ENCODE measurements at regions not wholly inside any gene's neighbourhood (a gene's known extent, or its start where the extent isn't known, plus 50 kb on each side); places are given as distances from the start of the nearest gene placed in this dataset.

DNA sequence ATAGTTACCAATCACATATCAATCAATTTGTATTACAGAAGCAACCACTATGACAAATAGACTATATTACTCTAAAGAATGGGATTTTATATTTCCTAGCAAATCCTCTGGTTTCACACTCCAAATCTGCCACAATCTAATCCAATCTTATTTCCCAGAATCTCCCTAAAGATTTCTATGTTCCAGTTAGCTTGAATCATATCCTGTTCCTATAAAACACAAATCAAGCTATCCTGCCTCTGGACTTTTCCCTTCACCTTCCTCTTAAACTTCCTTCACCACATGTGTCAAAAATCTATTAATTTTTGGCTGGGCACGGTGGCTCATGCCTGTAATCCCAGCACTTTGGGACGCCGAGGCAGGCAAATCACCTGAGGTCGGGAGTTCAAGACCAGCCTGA, 50.0 kb downstream of the PIK3C2A start:
- DNase-seq (ENCODE audit: low read depth) = no peak

DNA sequence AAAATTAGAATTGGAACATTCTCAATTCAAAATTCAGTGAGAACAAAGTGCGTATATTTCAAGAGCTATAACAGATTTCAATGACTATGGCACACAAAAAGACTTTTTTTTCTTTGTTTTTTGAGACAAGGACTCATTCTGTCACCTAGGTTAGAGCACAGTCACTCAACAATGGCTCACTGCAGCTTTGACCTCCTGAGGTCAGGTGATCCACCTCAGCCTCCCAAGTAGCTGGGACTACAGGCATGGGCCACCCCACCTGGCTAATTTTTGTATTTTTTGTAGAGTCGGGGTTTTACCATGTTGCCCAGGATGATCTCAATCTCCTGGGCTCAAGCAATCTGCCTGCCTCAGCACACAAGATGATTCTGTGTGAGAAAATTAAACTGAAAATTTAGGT, 51.5 kb downstream of the PIK3C2A start:
- no peak for DNase-seq (ENCODE audit: low read depth)

DNA sequence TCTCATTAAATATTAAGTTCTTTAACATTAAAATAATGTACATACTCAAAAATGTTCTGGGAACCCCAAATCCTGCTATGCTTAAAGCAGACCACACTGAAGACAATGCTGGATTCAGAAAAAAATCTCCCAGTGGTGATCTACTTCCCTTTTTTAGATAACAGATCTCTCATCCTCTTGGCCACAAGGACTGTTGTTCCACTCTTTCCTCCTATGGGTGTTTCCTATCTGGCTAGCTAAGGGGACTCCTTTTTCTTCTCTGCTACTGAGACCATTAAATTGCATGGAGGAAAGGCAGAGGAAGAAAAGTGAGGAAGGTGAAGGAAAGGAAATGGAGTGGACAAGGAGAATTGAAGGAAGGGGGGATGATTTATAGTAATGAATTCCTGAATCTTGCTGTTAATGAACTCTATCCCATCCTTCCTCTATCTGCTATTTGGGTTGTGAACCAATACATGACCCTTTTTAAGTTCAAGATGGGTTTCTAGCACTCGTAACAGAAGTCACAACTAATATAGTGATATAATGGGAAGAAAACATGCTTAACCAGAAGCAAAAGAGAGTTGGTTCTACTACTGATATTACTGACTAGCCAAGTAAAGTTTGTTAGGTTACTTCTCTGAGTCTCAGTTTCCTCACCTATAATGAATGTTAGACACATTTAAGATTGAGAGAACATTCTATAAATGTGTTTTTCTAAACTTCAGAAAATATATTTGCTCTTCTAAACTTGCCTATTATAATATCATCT, 53.2 kb downstream of the PIK3C2A start:
- no peak for DNase-seq (ENCODE audit: low read depth)

DNA sequence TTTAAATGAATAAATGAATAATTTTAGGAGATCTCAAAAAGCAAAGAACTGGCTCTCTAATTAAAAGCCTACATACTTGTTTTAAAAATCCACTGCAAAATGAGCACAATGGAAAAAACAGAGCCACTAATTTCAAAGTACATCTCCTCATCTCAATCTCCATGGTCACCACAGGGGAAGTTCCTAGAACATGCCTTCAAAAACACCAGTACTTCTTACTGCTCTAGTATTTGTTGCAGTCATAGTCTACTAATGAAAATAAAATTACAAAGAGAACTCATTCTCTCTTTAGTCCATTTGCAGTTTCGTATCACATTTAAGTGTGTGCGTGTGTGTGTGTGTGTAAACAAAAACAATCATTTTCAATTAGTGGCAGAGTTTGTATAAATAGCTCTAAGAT, 54.0 kb downstream of the PIK3C2A start:
- no peak for DNase-seq (ENCODE audit: low read depth)

DNA sequence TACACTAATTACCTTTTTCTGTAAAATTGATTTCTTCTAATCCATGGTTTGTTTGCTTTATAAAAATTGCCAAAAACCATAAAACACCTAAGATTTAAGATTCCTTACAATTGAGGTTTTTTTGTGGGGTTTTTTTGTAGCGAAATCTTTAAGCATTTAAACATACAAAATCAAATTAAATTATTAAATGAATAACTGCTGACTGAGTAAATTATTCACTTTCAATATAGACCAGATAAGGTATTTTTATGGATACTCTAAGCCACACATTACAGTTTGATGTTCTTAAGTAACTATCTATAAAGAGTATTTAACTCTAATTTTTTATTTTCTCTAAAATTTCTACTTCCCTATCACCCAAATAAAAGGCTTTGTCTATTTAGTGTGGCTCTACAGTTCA, 55.5 kb downstream of the PIK3C2A start:
- no peak for DNase-seq (ENCODE audit: low read depth)

DNA sequence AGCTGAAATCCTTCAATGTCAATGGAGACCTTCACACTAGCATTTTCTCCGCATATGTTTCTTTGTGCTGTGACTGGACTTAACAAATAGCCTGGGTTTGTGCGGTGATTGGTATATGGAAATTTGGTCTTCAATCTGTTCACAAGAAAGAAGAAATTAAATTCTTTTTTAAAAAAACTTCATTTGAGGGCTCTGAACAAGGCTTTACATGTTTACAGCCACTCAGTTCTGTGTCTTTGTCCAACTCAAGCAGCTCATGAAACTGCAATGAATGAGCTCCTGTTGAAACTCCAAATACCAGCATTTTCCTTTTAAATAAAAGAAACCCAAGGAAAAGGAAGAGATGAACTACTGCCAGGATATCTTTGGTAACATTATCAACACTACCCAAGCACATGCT, 57.3 kb downstream of the PIK3C2A start:
- DNase-seq (ENCODE audit: low read depth) = no peak

DNA sequence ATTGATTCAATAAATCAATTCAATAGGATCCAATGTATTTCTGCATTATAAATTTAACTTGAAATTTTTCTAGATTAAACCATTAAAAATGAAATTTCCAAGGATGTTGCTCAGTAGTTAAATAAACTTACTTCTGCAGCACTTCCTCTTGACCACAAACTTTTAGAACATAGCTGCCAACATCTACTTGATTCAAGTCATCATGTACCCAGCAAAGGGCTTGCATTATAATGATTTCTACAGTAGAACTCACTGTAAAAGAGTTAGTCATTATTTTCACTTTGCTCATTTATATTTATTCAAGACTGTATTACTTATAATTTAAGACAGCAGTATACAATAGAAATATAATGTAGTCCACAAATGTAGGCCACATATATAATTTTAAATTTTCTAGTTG, 59.2 kb downstream of the PIK3C2A start:
- DNase-seq (ENCODE audit: low read depth) = peak; percentile 34

DNA sequence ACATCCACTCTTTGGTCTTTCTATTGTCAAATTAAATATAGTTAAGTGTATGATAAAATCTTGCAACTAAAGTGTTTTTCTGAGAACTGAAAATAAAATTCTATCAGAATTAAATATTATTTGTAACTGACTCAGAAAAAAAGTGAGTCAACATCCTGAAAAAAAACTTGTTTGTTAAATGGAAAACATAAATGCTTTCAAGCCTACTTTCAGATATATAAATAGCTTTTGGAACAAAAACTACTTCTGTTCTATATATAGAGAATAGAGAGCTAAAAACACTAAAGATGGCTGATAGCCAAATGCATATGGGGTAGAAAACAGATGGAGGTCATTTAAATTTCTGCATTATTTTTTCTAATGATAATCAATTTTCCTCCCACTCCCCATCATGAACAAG, 61.8 kb downstream of the PIK3C2A start:
- DNase-seq (ENCODE audit: low read depth) = no peak

DNA sequence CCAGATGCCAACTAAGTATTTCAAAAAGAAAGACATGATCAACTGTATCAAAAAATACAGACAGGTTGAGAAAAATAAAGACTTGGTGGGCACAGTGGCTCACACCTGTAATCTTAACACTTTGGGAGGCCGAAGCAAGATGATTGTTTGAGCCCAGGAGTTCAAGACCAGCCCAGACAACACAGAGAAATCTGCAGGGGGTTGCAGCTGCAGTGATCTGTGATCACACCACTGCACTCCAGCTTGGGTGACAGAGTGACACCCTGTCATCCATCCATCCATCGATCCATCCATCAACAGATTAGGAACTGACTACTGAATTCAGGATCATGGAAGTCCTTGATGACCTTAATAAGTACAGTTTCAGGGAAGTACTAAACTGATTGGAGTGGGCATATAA, 65.0 kb upstream of the RPS13 start:
- DNase-seq (ENCODE audit: low read depth) = no peak

DNA sequence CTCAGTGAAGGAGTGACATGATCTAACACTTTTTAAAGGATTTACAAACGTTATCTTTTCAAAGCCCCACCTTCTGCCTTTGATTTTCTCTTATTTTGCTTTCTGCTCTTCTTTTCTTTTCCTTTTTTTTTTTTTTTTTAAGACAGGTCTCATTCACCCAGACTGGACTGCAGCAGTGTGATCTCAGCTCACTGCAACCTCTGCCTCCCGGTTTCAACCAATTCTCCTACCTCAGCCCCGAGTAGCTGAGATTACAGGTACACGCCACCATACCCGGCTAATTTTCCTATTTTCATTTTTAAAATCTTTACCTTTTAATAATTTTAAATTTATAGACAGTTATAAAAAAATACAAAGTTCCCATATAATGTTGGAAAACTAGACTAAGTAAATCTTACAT, 63.7 kb upstream of the RPS13 start:
- DNase-seq (ENCODE audit: low read depth) = no peak

DNA sequence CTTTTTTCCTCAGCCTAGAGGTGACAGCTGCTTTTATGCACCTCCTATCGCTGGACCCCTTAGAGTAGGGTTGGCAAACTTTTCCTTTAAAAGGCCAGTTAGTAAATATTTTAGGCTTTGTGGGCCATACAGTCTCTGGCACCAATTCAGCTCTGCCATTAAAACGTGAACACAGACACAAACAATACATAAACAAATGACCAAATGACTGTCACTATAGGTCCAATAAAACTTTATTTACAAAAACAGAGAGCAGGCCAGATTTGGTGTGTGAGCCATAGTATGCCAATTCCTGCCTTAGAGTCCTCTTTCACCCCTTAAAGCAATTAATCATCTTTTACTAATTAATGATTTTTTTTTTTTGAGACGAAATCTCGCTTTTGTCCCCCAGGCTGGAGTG, 61.1 kb upstream of the RPS13 start:
- no peak for DNase-seq (ENCODE audit: low read depth)

DNA sequence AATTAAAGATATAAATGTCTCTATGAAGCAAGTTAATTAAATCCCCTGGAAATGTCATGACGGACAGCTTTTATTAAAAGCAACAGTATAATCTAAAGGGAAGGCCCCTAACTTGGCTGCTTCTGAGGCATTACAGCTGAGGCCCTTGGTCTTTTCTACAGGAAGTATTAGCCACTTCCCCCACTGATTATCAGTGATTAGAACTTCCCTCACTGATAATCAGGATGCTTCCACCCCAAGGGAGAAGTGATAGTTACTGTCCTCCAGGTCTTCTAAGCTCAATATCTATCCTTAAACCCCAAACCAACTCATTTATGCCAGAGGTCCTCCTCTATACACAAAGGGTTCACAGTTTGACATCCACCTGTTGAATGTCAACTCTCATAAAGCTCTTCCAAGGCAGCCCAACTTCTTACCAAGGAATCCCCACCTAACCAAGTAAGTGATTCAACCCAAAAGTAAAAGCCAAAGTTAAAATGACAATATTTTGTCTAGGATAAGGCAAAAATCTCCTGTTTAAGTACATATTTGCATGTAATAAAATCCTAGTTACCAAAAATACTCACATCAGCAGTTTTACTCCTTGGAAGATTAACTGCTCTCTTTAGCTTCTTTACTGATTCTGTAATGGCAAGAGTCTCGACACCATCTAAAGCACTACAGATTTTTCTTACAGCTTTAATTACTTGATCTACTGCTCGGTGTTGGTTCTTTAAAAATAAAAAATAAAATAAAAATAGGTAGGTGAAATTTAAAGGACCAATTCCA, 58.6 kb upstream of the RPS13 start:
- no peak for DNase-seq (ENCODE audit: low read depth)

DNA sequence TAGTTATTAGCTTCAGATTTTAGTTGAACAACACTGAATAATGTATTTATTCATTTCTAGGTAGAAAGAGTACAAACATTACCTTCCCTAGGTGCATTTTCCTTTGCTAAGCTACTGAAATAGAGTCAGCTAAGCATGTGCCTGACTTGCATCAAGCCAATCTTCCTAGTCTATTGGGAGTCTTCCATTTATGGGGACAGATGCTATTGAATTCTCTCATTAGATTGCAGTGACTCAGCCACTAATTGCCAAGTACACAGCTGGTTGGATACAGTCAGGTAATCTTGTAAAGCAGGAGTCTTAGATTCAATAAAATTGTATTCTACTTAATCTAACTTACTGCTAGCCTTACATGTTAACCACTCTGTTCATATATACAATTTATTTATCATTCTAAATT, 55.2 kb upstream of the RPS13 start:
- no peak for DNase-seq (ENCODE audit: low read depth)

DNA sequence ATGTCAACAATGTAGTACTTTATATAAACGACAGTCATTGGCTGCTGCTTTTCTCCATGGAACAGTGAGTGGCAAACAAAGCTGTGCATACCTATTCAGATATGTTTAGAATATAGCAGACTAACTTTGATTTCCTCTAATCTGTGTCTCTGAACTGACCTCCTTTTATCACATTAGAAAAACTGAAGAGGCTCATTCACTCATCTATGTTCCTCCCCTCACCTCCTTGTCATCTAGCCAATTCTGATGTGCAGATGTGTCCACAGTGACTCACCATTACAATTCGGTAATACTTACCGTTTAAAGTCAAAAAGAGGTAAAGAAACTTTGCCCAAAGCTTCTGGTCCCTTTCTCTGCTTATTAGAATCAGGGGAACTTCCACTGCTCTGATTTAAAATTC, 51.5 kb upstream of the RPS13 start:
- DNase-seq (ENCODE audit: low read depth) = no peak

All from stromal cell of bone marrow (primary cell).